Erythroblast (primary cell): ENCODE measurements at regions not wholly inside any gene's neighbourhood (a gene's known extent, or its start where the extent isn't known, plus 50 kb on each side); places are given as distances from the start of the nearest gene placed in this dataset.

ENCODE experiments used
- GATA1 ChIP-seq: IDR thresholded peaks from 2 replicates; pipeline ENCODE4 v1.6.1; 2011; ENCODE audit warnings: low read depth, mild to moderate bottlenecking, control low read depth, low read length, moderate library complexity
- POLR2A ChIP-seq: IDR thresholded peaks from 2 replicates; pipeline ENCODE4 v1.6.1; 2011; ENCODE audit warnings: mild to moderate bottlenecking, low read length

GRCh38 chr22:48405741-48406140 is 1421.9 kb downstream of the BRD1 start:
- TF ChIP-seq POLR2A (no peak), GATA1 (no peak)
